Vagina (tissue), 2 donors: ENCODE measurements at regions not wholly inside any gene's neighbourhood (a gene's known extent, or its start where the extent isn't known, plus 50 kb on each side); places are given as distances from the start of the nearest gene placed in this dataset.

Experiments used
- CTCF ChIP-seq, 3 experiments: fragments of 450-650 bp in 2 of 3; fragments of 200-600 bp in 1 of 3; sonication (generic) in 1 of 3; IDR thresholded peaks; one replicate each; pipeline ENCODE4 v1.5.1; 2017 to 2019; ENCODE audit warnings: antibody characterized with exemption in 3 of 3, mild to moderate bottlenecking in 2 of 3, moderate library complexity in 2 of 3
- POLR2A ChIP-seq, 2 donors: fragments of 450-650 bp; IDR thresholded peaks; one replicate each; pipeline ENCODE4 v1.6.1; 2017; ENCODE audit warnings: antibody characterized with exemption in 2 of 2, mild to moderate bottlenecking in 2 of 2, moderate library complexity in 2 of 2

- TF ChIP-seq CTCF (IDR thresholded peaks at IDR 0.05) = no peak
- no peak for TF ChIP-seq POLR2A (IDR thresholded peaks at IDR 0.05)
Measured at GRCh38 chr12:24226745-24227350, 277.4 kb upstream of the SOX5 start.
